Natural killer cell (primary cell): ENCODE measurements at regions not wholly inside any gene's neighbourhood (a gene's known extent, or its start where the extent isn't known, plus 50 kb on each side); places are given as distances from the start of the nearest gene placed in this dataset.

Source experiments
- ATAC-seq, 3 donors: fragments of 150-1000 bp in 2 of 3; fragments of 200-7000 bp in 1 of 3; cut with Tn5 transposase; 1 replicate in 1 of 3; 2 replicates in 2 of 3; pipeline ENCODE4 v1.10.0; 2021; ENCODE audit warnings: mild to moderate bottlenecking in 2 of 3, moderate library complexity in 2 of 3
- DNase-seq, 2 donors: peaks; one replicate each; pipeline versions ENCODE4 v3.0.0 to v3.0.0-alpha.2; 2013 to 2021; ENCODE audit warnings: mixed read lengths in 1 of 2
- H3K27ac ChIP-seq: one replicate; pipeline ENCODE4 v1.5.1; 2013; ENCODE audit warnings: mild to moderate bottlenecking, low read length
- H3K27me3 ChIP-seq: one replicate; pipeline ENCODE4 v1.6.1; 2013; ENCODE audit warnings: low read length; ENCODE audit not compliant: control insufficient read depth, insufficient read depth
- H3K36me3 ChIP-seq: one replicate; pipeline ENCODE4 v1.6.1; 2013; ENCODE audit warnings: low read length; ENCODE audit not compliant: control insufficient read depth, insufficient read depth
- H3K4me1 ChIP-seq: one replicate; pipeline ENCODE4 v1.6.1; 2013; ENCODE audit warnings: low read length; ENCODE audit not compliant: control insufficient read depth, insufficient read depth
- H3K4me3 ChIP-seq: one replicate; pipeline ENCODE4 v1.5.1; 2013; ENCODE audit warnings: low read length
- H3K9me3 ChIP-seq: one replicate; pipeline ENCODE4 v1.6.1; 2013; ENCODE audit warnings: low read length; ENCODE audit not compliant: control insufficient read depth, insufficient read depth
- H3K27ac Mint-ChIP-seq, 2 donors: one replicate each; pipeline ENCODE4 v1.8.0; 2022; ENCODE audit warnings: mild to moderate bottlenecking in 2 of 2, mixed read lengths in 2 of 2, moderate library complexity in 1 of 2
- H3K27me3 Mint-ChIP-seq, 2 donors: one replicate each; pipeline ENCODE4 v1.8.0; 2022; ENCODE audit warnings: low read depth in 2 of 2, mixed read lengths in 2 of 2
- H3K36me3 Mint-ChIP-seq: one replicate; pipeline ENCODE4 v1.8.0; 2022; ENCODE audit warnings: mixed read lengths
- H3K4me1 Mint-ChIP-seq, 2 donors: one replicate each; pipeline ENCODE4 v1.8.0; 2022; ENCODE audit warnings: mixed read lengths in 2 of 2
- H3K4me3 Mint-ChIP-seq: one replicate; pipeline ENCODE4 v1.8.0; 2022; ENCODE audit warnings: mild to moderate bottlenecking, moderate library complexity, mixed read lengths
- H3K9me3 Mint-ChIP-seq, 2 donors: one replicate each; pipeline ENCODE4 v1.8.0; 2022; ENCODE audit warnings: mixed read lengths in 2 of 2
- WGBS: methylation state at CpG from one replicate; pipeline ENCODE4 v1.1.7; 2013; ENCODE audit warnings: missing lambda C conversion rate; ENCODE audit not compliant: insufficient coverage; 5-methylcytosine and 5-hydroxymethylcytosine counted together
- intact Hi-C: fragments of 100-400 bp; cut with micrococcal nuclease; formaldehyde crosslinking; loops from one replicate; pipeline ENCODE4 v1.14.2; 2022
- TF ChIP-seq, protein P1 (sequence below): fragments of 200-600 bp; IDR thresholded peaks from one replicate; pipeline ENCODE4 v1.8.0; 2022; ENCODE audit warnings: antibody characterized with exemption

- DNase-seq, result no peak
- no peak overlapping the region for H3K27ac ChIP-seq
- H3K9me3 ChIP-seq, result peaks cover 3% of the 10 kb centered on the region
- Mint-ChIP-seq H3K27me3 (peaks cover 0 to 5% of the 10 kb centered on the region in 2 donors), H3K4me3 (no peak overlapping the region), H3K27ac (no peak overlapping the region), H3K9me3 (peaks cover 3 to 5% of the 10 kb centered on the region in 2 donors), H3K36me3 (no peaks in the 10 kb centered on the region), H3K4me1 (no peaks in the 10 kb centered on the region)
- whole genome bisulfite sequencing, result 38% methylated on average over 1 of the region's 1 CpG
- no peak for ATAC-seq
- intact Hi-C loops, result no loop called here
- H3K4me1 ChIP-seq, result no peaks in the 10 kb centered on the region
- TF ChIP-seq, protein P1, sequence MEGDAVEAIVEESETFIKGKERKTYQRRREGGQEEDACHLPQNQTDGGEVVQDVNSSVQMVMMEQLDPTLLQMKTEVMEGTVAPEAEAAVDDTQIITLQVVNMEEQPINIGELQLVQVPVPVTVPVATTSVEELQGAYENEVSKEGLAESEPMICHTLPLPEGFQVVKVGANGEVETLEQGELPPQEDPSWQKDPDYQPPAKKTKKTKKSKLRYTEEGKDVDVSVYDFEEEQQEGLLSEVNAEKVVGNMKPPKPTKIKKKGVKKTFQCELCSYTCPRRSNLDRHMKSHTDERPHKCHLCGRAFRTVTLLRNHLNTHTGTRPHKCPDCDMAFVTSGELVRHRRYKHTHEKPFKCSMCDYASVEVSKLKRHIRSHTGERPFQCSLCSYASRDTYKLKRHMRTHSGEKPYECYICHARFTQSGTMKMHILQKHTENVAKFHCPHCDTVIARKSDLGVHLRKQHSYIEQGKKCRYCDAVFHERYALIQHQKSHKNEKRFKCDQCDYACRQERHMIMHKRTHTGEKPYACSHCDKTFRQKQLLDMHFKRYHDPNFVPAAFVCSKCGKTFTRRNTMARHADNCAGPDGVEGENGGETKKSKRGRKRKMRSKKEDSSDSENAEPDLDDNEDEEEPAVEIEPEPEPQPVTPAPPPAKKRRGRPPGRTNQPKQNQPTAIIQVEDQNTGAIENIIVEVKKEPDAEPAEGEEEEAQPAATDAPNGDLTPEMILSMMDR, result no peak
- no peaks in the 10 kb centered on the region for H3K27me3 ChIP-seq
- H3K36me3 ChIP-seq, result no peaks in the 10 kb centered on the region
- H3K4me3 ChIP-seq, result no peak overlapping the region
Measured at GRCh38 chr19:31894451-31894850, 451.0 kb upstream of the ZNF507 start.

GRCh38 chr19:31897292-31897691 lies 448.1 kb upstream of the ZNF507 start:
- H3K36me3 Mint-ChIP-seq, result no peaks in the 10 kb centered on the region
- peaks cover 0 to 5% of the 10 kb centered on the region in 2 donors for H3K9me3 Mint-ChIP-seq
- WGBS, result 75% methylated on average over 3 of the region's 3 CpGs
- no peak overlapping the region for H3K27ac ChIP-seq
- peaks cover 3% of the 10 kb centered on the region for H3K9me3 ChIP-seq
- DNase-seq, result no peak
- H3K27me3 ChIP-seq, result no peaks in the 10 kb centered on the region
- intact Hi-C loops, result no loop called here
- no peaks in the 10 kb centered on the region for H3K36me3 ChIP-seq
- no peak overlapping the region for H3K27ac Mint-ChIP-seq
- ATAC-seq, result no peak
- TF ChIP-seq, protein P1, result no peak
- H3K4me3 ChIP-seq, result no peak overlapping the region
- H3K4me1 ChIP-seq, result no peaks in the 10 kb centered on the region
- H3K27me3 Mint-ChIP-seq, result peaks cover 0 to 2% of the 10 kb centered on the region in 2 donors
- no peak overlapping the region for H3K4me3 Mint-ChIP-seq
- H3K4me1 Mint-ChIP-seq, result no peaks in the 10 kb centered on the region

DNA sequence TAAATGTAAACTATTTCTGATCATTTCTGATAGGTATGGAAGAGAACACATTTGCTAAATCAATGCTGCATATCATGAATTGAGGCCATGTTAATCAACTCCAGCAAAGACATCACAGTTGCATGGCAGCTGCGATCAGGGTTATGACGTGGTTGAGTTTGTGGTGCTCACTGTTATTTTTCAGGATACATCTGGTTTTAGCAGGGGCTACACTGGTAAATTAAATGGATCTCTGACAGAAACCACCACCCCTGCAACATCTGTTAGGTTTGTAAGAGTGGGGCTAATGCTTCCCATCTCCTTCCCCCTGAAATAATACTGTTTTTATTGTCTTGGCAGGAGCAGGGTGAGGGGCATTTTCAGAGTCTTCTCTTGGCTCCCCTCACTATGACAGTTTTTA lies 444.4 kb upstream of the ZNF507 start:
- ATAC-seq (no peak), DNase-seq (no peak)
- no peak overlapping the region for H3K4me3 ChIP-seq
- 21% methylated on average over 2 of the region's 2 CpGs for WGBS
- H3K4me1 Mint-ChIP-seq, result peaks cover 3% of the 10 kb centered on the region in 2 donors
- intact Hi-C loops, result no loop called here
- TF ChIP-seq, protein P1, result no peak
- no peak overlapping the region for H3K27ac Mint-ChIP-seq
- no peaks in the 10 kb centered on the region for H3K36me3 ChIP-seq
- no peaks in the 10 kb centered on the region for H3K36me3 Mint-ChIP-seq
- peaks cover 0 to 2% of the 10 kb centered on the region in 2 donors for H3K27me3 Mint-ChIP-seq
- no peaks in the 10 kb centered on the region for H3K4me1 ChIP-seq
- H3K9me3 Mint-ChIP-seq, result no peaks in the 10 kb centered on the region
- no peak overlapping the region for H3K4me3 Mint-ChIP-seq
- no peak overlapping the region for H3K27ac ChIP-seq
- peaks cover 3% of the 10 kb centered on the region for H3K9me3 ChIP-seq
- H3K27me3 ChIP-seq, result no peaks in the 10 kb centered on the region

DNA sequence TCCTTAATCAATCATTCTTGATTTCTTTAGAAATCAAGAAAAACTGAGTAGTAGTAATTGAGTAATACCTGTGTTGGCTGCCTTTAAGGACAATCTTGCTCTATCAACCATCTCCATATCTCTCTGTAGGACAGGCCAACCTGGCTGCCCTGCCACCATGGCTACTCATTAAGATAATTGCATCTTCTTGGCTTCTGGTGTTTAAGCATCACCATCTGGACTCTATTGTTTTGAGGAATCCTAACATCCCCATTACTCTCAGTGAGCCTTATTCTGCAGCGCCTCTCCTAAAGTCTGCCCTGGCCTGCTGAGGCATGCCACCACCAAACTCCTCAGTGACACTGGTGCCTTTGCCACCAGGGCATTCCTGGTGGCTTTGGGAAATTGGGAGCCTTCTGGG lies 442.6 kb upstream of the ZNF507 start:
- Histone ChIP-seq H3K9me3 (peaks cover 3% of the 10 kb centered on the region), H3K36me3 (no peaks in the 10 kb centered on the region), H3K27me3 (no peaks in the 10 kb centered on the region), H3K4me1 (peaks cover 3% of the 10 kb centered on the region), H3K4me3 (no peak overlapping the region), H3K27ac (no peak overlapping the region)
- Mint-ChIP-seq H3K27me3 (no peaks in the 10 kb centered on the region), H3K4me3 (no peak overlapping the region), H3K9me3 (no peaks in the 10 kb centered on the region), H3K27ac (no peak overlapping the region), H3K36me3 (no peaks in the 10 kb centered on the region), H3K4me1 (peaks cover 12 to 13% of the 10 kb centered on the region in 2 donors)
- ATAC-seq (no peak), DNase-seq (no peak)
- TF ChIP-seq, protein P1, result no peak
- 92% methylated on average over 1 of the region's 1 CpG for WGBS
- intact Hi-C loops, result no loop called here
